ENCODE measurements at regions not wholly inside any gene's neighbourhood (a gene's known extent, or its start where the extent isn't known, plus 50 kb on each side); places are given as distances from the start of the nearest gene placed in this dataset.

GRCh38 chr13:112322557-112322956 is 53.6 kb upstream of the SPACA7 start:
- Histone ChIP-seq H3K4me1 (no peaks in the 10 kb centered on the region), H3K36me3 (ENCODE audit: low read depth, missing control alignments) (no peaks in the 10 kb centered on the region), H3K27me3 (no peaks in the 10 kb centered on the region), H3K4me3 (no peak overlapping the region), H3K27ac (no peak overlapping the region), H3K9me3 (no peaks in the 10 kb centered on the region)
- TF ChIP-seq POLR2A (IDR thresholded peaks at IDR 0.05), result no peak
- TF ChIP-seq, protein P1, sequence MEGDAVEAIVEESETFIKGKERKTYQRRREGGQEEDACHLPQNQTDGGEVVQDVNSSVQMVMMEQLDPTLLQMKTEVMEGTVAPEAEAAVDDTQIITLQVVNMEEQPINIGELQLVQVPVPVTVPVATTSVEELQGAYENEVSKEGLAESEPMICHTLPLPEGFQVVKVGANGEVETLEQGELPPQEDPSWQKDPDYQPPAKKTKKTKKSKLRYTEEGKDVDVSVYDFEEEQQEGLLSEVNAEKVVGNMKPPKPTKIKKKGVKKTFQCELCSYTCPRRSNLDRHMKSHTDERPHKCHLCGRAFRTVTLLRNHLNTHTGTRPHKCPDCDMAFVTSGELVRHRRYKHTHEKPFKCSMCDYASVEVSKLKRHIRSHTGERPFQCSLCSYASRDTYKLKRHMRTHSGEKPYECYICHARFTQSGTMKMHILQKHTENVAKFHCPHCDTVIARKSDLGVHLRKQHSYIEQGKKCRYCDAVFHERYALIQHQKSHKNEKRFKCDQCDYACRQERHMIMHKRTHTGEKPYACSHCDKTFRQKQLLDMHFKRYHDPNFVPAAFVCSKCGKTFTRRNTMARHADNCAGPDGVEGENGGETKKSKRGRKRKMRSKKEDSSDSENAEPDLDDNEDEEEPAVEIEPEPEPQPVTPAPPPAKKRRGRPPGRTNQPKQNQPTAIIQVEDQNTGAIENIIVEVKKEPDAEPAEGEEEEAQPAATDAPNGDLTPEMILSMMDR (IDR thresholded peaks at IDR 0.05), result no peak
- intact Hi-C loops (cut with DNase I; ENCODE audit: low total_unique reads), result no loop called here
- WGBS, 2 donors, result 85 to 90% methylated on average over 11 to 12 of the region's 12 CpGs
- DNase-seq, result no peak

DNA sequence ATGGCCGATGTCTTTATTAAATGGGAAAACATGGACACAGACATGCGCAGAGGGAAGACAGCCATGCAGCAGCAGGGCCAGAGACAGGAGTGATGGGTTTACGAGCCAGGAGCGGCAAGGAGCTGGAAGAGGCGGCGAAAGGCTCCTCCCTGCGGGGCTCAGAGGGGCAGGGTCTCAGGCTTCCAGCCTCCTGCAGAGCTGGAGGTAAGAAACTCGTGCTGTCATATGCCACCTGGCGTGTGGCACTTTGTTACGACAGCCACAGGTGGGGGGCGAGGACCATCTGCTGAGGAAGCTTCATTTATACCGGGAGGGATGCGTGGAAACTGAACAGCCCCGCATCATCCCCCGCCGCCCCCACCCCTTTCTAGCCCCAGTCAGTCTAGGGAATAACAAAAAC is 52.0 kb upstream of the SPACA7 start:
- Histone ChIP-seq H3K9me3 (no peaks in the 10 kb centered on the region), H3K27me3 (no peaks in the 10 kb centered on the region), H3K27ac (no peak overlapping the region), H3K36me3 (ENCODE audit: low read depth, missing control alignments) (no peaks in the 10 kb centered on the region), H3K4me3 (no peak overlapping the region), H3K4me1 (no peaks in the 10 kb centered on the region)
- no peak for DNase-seq
- intact Hi-C loops (cut with DNase I; ENCODE audit: low total_unique reads), result no loop called here
- TF ChIP-seq, protein P1 (IDR thresholded peaks at IDR 0.05), result no peak
- TF ChIP-seq POLR2A (IDR thresholded peaks at IDR 0.05), result no peak
- WGBS, 2 donors, result 53 to 58% methylated on average over 16 of the region's 16 CpGs

GRCh38 chr13:112325142-112325808 is 50.9 kb upstream of the SPACA7 start:
- WGBS, 2 donors, result 76% methylated on average over 26 of the region's 26 CpGs
- no peaks in the 10 kb centered on the region for H3K36me3 ChIP-seq (ENCODE audit: low read depth, missing control alignments)
- TF ChIP-seq POLR2A (IDR thresholded peaks at IDR 0.05), result no peak
- TF ChIP-seq, protein P1 (IDR thresholded peaks at IDR 0.05), result no peak
- no peak overlapping the region for H3K27ac ChIP-seq
- no peaks in the 10 kb centered on the region for H3K9me3 ChIP-seq
- intact Hi-C loops (cut with DNase I; ENCODE audit: low total_unique reads), result loop anchor here (5.0 kb wide), 1 partner anchor 783 kb away; no protein-coding TSS in a partner anchor
- H3K27me3 ChIP-seq, result no peaks in the 10 kb centered on the region
- H3K4me1 ChIP-seq, result no peaks in the 10 kb centered on the region
- no peak for DNase-seq
- no peak overlapping the region for H3K4me3 ChIP-seq

DNA sequence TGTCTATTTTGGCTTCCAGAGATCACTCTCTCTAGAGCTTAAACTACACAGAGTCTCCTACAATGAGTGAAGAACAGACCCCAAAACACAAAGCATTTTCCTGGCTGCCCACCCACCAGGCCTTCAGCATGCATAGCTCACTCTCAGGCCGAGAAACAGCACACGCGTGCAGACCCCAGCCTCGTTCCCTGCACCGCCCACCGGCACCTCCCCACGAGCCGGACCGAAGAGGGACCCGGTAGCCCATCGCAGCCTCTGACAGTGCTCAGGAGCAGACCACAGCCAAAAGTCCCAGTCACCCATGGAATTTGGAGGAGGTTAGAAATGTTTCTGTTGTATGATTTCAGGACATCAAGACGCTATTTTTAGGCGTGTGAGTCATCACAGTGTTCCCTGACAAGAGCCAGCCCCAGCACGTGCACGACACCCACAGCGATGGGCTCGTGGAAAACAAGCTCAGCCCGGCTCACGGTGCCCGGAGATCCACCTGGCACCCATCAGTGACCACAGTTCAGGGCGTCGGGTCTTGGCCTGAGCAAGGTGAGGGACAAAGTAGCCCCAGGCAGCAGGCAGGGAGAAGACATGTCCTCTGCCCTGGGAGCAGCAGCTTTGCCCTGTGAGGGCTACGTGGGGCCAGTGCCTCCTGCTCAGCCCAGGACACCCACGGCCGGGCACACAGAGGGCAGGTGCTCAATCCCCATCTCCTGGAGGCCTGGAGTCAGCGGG is 50.1 kb upstream of the SPACA7 start:
- no peak for DNase-seq
- Histone ChIP-seq H3K4me1 (no peaks in the 10 kb centered on the region), H3K4me3 (no peak overlapping the region), H3K9me3 (no peaks in the 10 kb centered on the region), H3K27ac (no peak overlapping the region), H3K27me3 (no peaks in the 10 kb centered on the region), H3K36me3 (ENCODE audit: low read depth, missing control alignments) (no peaks in the 10 kb centered on the region)
- 82 to 84% methylated on average over 19 to 26 of the region's 26 CpGs for WGBS, 2 donors
- intact Hi-C loops (cut with DNase I; ENCODE audit: low total_unique reads), result loop anchor here (5.0 kb wide), 1 partner anchor 784 kb away; no protein-coding TSS in a partner anchor
- TF ChIP-seq, protein P1 (IDR thresholded peaks at IDR 0.05), result no peak
- TF ChIP-seq POLR2A (IDR thresholded peaks at IDR 0.05), result no peak

Measured in testis (tissue), 2 donors.